ENCODE measurements at regions not wholly inside any gene's neighbourhood (a gene's known extent, or its start where the extent isn't known, plus 50 kb on each side); places are given as distances from the start of the nearest gene placed in this dataset.

- TF ChIP-seq ZNF121 (tag by site-specific recombination; IDR thresholded peaks at IDR 0.05) = no peak
- TF ChIP-seq SETDB1 (IDR thresholded peaks at IDR 0.05; ENCODE audit: insufficient read length, low read length) = no peak
- TF ChIP-seq ZNF521 (tag by site-specific recombination; IDR thresholded peaks at IDR 0.05) = no peak
- TF ChIP-seq, protein P1, sequence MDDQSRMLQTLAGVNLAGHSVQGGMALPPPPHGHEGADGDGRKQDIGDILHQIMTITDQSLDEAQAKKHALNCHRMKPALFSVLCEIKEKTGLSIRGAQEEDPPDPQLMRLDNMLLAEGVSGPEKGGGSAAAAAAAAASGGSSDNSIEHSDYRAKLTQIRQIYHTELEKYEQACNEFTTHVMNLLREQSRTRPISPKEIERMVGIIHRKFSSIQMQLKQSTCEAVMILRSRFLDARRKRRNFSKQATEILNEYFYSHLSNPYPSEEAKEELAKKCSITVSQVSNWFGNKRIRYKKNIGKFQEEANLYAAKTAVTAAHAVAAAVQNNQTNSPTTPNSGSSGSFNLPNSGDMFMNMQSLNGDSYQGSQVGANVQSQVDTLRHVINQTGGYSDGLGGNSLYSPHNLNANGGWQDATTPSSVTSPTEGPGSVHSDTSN (CRISPR knock-in tag; IDR thresholded peaks at IDR 0.05) = no peak
- no peak for TF ChIP-seq ZNF37A (tag by site-specific recombination; IDR thresholded peaks at IDR 0.05)
- TF ChIP-seq, protein P2, sequence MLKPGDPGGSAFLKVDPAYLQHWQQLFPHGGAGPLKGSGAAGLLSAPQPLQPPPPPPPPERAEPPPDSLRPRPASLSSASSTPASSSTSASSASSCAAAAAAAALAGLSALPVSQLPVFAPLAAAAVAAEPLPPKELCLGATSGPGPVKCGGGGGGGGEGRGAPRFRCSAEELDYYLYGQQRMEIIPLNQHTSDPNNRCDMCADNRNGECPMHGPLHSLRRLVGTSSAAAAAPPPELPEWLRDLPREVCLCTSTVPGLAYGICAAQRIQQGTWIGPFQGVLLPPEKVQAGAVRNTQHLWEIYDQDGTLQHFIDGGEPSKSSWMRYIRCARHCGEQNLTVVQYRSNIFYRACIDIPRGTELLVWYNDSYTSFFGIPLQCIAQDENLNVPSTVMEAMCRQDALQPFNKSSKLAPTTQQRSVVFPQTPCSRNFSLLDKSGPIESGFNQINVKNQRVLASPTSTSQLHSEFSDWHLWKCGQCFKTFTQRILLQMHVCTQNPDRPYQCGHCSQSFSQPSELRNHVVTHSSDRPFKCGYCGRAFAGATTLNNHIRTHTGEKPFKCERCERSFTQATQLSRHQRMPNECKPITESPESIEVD (tag by site-specific recombination; IDR thresholded peaks at IDR 0.05) = no peak
- no peak for TF ChIP-seq SP2 (tag by site-specific recombination; IDR thresholded peaks at IDR 0.05)
- no peak for TF ChIP-seq KLF9 (tag by site-specific recombination; IDR thresholded peaks at IDR 0.05; ENCODE audit: low read depth)
- TF ChIP-seq, protein P3, sequence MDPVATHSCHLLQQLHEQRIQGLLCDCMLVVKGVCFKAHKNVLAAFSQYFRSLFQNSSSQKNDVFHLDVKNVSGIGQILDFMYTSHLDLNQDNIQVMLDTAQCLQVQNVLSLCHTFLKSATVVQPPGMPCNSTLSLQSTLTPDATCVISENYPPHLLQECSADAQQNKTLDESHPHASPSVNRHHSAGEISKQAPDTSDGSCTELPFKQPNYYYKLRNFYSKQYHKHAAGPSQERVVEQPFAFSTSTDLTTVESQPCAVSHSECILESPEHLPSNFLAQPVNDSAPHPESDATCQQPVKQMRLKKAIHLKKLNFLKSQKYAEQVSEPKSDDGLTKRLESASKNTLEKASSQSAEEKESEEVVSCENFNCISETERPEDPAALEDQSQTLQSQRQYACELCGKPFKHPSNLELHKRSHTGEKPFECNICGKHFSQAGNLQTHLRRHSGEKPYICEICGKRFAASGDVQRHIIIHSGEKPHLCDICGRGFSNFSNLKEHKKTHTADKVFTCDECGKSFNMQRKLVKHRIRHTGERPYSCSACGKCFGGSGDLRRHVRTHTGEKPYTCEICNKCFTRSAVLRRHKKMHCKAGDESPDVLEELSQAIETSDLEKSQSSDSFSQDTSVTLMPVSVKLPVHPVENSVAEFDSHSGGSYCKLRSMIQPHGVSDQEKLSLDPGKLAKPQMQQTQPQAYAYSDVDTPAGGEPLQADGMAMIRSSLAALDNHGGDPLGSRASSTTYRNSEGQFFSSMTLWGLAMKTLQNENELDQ (tag by site-specific recombination; IDR thresholded peaks at IDR 0.05; ENCODE audit: low read depth) = no peak
- TF ChIP-seq ZNF623 (tag by site-specific recombination; IDR thresholded peaks at IDR 0.05) = no peak
- TF ChIP-seq ZNF776 (tag by site-specific recombination; IDR thresholded peaks at IDR 0.05; ENCODE audit: borderline replicate concordance) = no peak
- no peak for TF ChIP-seq ZBTB21 (tag by site-specific recombination; IDR thresholded peaks at IDR 0.05)
- no peak for TF ChIP-seq ZNF146 (tag by site-specific recombination; IDR thresholded peaks at IDR 0.05)
- no peak for TF ChIP-seq ZNF692 (tag by site-specific recombination; IDR thresholded peaks at IDR 0.05)
- TF ChIP-seq ZNF707 (tag by site-specific recombination; IDR thresholded peaks at IDR 0.05) = no peak
- no peak for TF ChIP-seq ZNF501 (tag by site-specific recombination; IDR thresholded peaks at IDR 0.05)
- TF ChIP-seq ZNF600 (tag by site-specific recombination; IDR thresholded peaks at IDR 0.05) = no peak
- Histone ChIP-seq H3K27ac (ENCODE audit: extremely low read depth, low read depth, low read length) (no peak overlapping the region), H3K36me3 (ENCODE audit: control insufficient read depth in 2 of 2, insufficient read depth in 1 of 2, low read length in 2 of 2) (no peaks in the 10 kb centered on the region), H3K9me3 (ENCODE audit: control insufficient read depth, insufficient read depth, low read depth, low read length) (no peaks in the 10 kb centered on the region), H3K4me3 (ENCODE audit: low read depth, low read length) (no peak overlapping the region), H3K4me1 (ENCODE audit: control insufficient read depth, insufficient read depth, low read length) (no peaks in the 10 kb centered on the region)
- POLR2A ChIA-PET = no interaction called here
- CTCF ChIA-PET = interaction anchor here (1.2 kb wide), 1 partner anchor 88 kb away, joined by 3 read pairs; no protein-coding TSS in a partner anchor
These were observed 91.9 kb upstream of the POU3F3 start for GRCh38 chr2:104762031-104762430.

- Histone ChIP-seq H3K4me1 (ENCODE audit: control insufficient read depth, insufficient read depth, low read length) (no peaks in the 10 kb centered on the region), H3K27ac (ENCODE audit: extremely low read depth, low read depth, low read length) (no peak overlapping the region), H3K36me3 (ENCODE audit: control insufficient read depth in 2 of 2, insufficient read depth in 1 of 2, low read length in 2 of 2) (no peaks in the 10 kb centered on the region), H3K4me3 (ENCODE audit: low read depth, low read length) (no peak overlapping the region), H3K9me3 (ENCODE audit: control insufficient read depth, insufficient read depth, low read depth, low read length) (no peaks in the 10 kb centered on the region)
- TF ChIP-seq SCRT2 (tag by site-specific recombination; IDR thresholded peaks at IDR 0.05) (no peak), ZNF747 (tag by site-specific recombination; IDR thresholded peaks at IDR 0.05) (no peak), ZNF501 (tag by site-specific recombination; IDR thresholded peaks at IDR 0.05) (no peak), ZNF791 (tag by site-specific recombination; IDR thresholded peaks at IDR 0.05) (no peak), ZNF335 (tag by site-specific recombination; conservative IDR thresholded peaks at IDR 0.05) (no peak)
- ChIA-PET POLR2A (no interaction called here), CTCF (interaction anchor here (1.4 kb wide), 1 partner anchor 12 kb away, joined by 4 read pairs; no protein-coding TSS in a partner anchor)
These were observed 87.2 kb upstream of the POU3F3 start for GRCh38 chr2:104766683-104767082.
